HEK293T (cell line): ENCODE measurements at regions not wholly inside any gene's neighbourhood (a gene's known extent, or its start where the extent isn't known, plus 50 kb on each side); places are given as distances from the start of the nearest gene placed in this dataset.

Source experiments
- CTCF ChIA-PET: fragments of 350-600 bp; formaldehyde crosslinking; extraction: SDS; loops from one replicate; lab custom pipeline; 2021; ENCODE audit warnings: antibody characterized with exemption, inconsistent platforms; lab: Yijun Ruan, JAX
- POLR2A ChIA-PET: fragments of 350-600 bp; formaldehyde crosslinking; extraction: SDS; loops from one replicate; lab custom pipeline; 2020; ENCODE audit warnings: antibody characterized with exemption, inconsistent platforms; lab: Yijun Ruan, JAX
- DNase-seq: peaks from one replicate; pipeline ENCODE4 v3.0.0; 2012; ENCODE audit warnings: mixed read lengths; ENCODE audit errors: extremely low spot score
- ARNT ChIP-seq: fragments of 450-650 bp; IDR thresholded peaks from 2 replicates; pipeline ENCODE4 v1.6.1; 2017; ENCODE audit warnings: mild to moderate bottlenecking
- BHLHE40 ChIP-seq: fragments of 450-650 bp; IDR thresholded peaks from 2 replicates; pipeline ENCODE4 v1.6.1; 2016; ENCODE audit warnings: mild to moderate bottlenecking, moderate library complexity, borderline replicate concordance
- CTBP1 ChIP-seq: fragments of 450-650 bp; IDR thresholded peaks from 2 replicates; pipeline ENCODE4 v1.6.1; 2016; ENCODE audit warnings: borderline replicate concordance
- ELF4 ChIP-seq: fragments of 450-650 bp; IDR thresholded peaks from 2 replicates; pipeline ENCODE4 v1.6.1; 2017; ENCODE audit warnings: antibody characterized with exemption
- FOXA1 ChIP-seq: fragments of 450-650 bp; IDR thresholded peaks from 2 replicates; pipeline ENCODE4 v1.6.1; 2016; ENCODE audit warnings: mild to moderate bottlenecking
- FOXK2 ChIP-seq: fragments of 450-650 bp; IDR thresholded peaks from 2 replicates; pipeline ENCODE4 v1.6.1; 2016; ENCODE audit warnings: mild to moderate bottlenecking
- FOXM1 ChIP-seq: fragments of 450-650 bp; IDR thresholded peaks from 2 replicates; pipeline ENCODE4 v1.6.1; 2017; ENCODE audit warnings: mild to moderate bottlenecking, borderline replicate concordance
- HDGF ChIP-seq: fragments of 450-650 bp; IDR thresholded peaks from 2 replicates; pipeline ENCODE4 v1.6.1; 2017; ENCODE audit warnings: antibody characterized with exemption, borderline replicate concordance
- L3MBTL2 ChIP-seq: fragments of 450-650 bp; conservative IDR thresholded peaks from 2 replicates; pipeline ENCODE4 v1.6.1; 2016; ENCODE audit warnings: mild to moderate bottlenecking
- LEF1 ChIP-seq: fragments of 450-650 bp; IDR thresholded peaks from 2 replicates; pipeline ENCODE4 v1.6.1; 2017; ENCODE audit warnings: mild to moderate bottlenecking, borderline replicate concordance
- NFRKB ChIP-seq: fragments of 450-650 bp; IDR thresholded peaks from 2 replicates; pipeline ENCODE4 v1.6.1; 2016; ENCODE audit warnings: mild to moderate bottlenecking, moderate library complexity
- PKNOX1 ChIP-seq: fragments of 450-650 bp; IDR thresholded peaks from 2 replicates; pipeline ENCODE4 v1.6.1; 2016
- SP1 ChIP-seq: fragments of 450-650 bp; IDR thresholded peaks from 2 replicates; pipeline ENCODE4 v1.6.1; 2017
- SUZ12 ChIP-seq: fragments of 450-650 bp; IDR thresholded peaks from 2 replicates; pipeline ENCODE4 v1.6.1; 2016; ENCODE audit warnings: mild to moderate bottlenecking
- TARDBP ChIP-seq: fragments of 450-650 bp; IDR thresholded peaks from 2 replicates; pipeline ENCODE4 v1.6.1; 2016
- ZNF384 ChIP-seq: fragments of 450-650 bp; IDR thresholded peaks from 2 replicates; pipeline ENCODE4 v1.6.1; 2016

- ChIA-PET POLR2A (no interaction called here), CTCF (no interaction called here)
- no peak for TF ChIP-seq ARNT
- no peak for TF ChIP-seq TARDBP
- TF ChIP-seq SUZ12: no peak
- DNase-seq: no peak
Measured at GRCh38 chr2:172162739-172163336, 60.1 kb upstream of the DLX2 start.

DNA sequence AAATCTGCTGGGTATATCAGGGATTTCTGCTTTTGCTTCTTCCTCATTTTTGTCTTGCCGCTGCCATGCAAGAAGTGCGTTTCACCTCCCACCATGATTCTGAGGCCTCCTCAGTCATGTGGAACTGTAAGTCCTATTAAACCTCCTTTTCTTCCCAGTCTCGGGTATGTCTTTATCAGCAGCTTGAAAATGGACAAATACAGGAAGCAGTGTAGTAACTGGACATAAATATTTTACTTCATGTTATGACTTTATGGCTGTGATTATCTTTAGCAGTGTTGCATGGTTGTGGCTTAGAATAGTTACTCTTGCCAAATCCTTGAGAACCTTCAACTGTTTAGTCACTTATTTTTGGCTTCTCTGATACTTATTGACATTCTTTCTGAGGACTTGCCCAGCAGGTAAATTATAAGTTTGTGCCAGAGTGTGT lies 66.2 kb upstream of the DLX2 start:
- POLR2A ChIA-PET: no interaction called here
- TF ChIP-seq NFRKB (no peak), L3MBTL2 (no peak), ZNF384 (no peak), LEF1 (no peak), FOXK2 (no peak), SUZ12 (no peak), BHLHE40 (no peak), SP1 (no peak), HDGF (no peak)
- no peak for DNase-seq
- CTCF ChIA-PET: no interaction called here

DNA sequence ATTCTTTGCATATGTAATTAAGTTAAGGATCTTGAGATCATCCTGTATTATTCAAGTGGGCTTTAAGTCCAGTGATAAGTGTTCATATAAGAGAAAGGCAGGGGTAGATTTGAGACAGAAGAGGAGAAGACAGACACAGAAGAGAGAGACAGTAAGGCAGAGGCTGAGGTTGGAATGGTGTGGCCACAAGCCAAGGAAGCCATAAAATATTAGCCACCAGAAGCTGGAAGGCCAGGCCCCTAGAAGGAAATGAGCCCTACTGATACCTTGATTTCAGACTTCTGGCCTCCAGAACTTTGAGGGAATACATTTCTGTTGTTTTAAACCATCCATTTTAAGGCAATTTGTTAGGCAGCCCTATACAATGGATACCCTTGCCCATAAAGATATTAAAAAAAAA lies 66.9 kb upstream of the DLX2 start:
- no peak for TF ChIP-seq PKNOX1
- no peak for TF ChIP-seq ELF4
- no peak for TF ChIP-seq CTBP1
- no peak for TF ChIP-seq SP1
- TF ChIP-seq BHLHE40: no peak
- no peak for TF ChIP-seq HDGF
- TF ChIP-seq L3MBTL2: no peak
- no peak for TF ChIP-seq SUZ12
- TF ChIP-seq FOXM1: no peak
- no peak for TF ChIP-seq FOXK2
- no peak for TF ChIP-seq TARDBP
- TF ChIP-seq LEF1: no peak
- no peak for TF ChIP-seq ZNF384
- no peak for TF ChIP-seq NFRKB
- TF ChIP-seq ARNT: no peak
- no peak for TF ChIP-seq FOXA1
- ChIA-PET POLR2A (no interaction called here), CTCF (no interaction called here)
- no peak for DNase-seq

GRCh38 chr2:172172513-172173173 lies 69.9 kb upstream of the DLX2 start:
- CTCF ChIA-PET: interaction anchor here (0.6 to 3.4 kb wide), 12 partner anchors 9 to 574 kb away, joined by 3 to 29 read pairs (median 4); no protein-coding TSS in a partner anchor
- TF ChIP-seq LEF1 (no peak), SP1 (no peak), FOXM1 (no peak), CTBP1 (no peak), HDGF (no peak), NFRKB (no peak), BHLHE40 (no peak), SUZ12 (no peak), TARDBP (no peak), FOXA1 (no peak)
- DNase-seq: peak; percentile 87
- POLR2A ChIA-PET: interaction anchor here (0.8 kb wide), 1 partner anchor 289 kb away, joined by 5 read pairs; no protein-coding TSS in a partner anchor

- ChIA-PET POLR2A (no interaction called here), CTCF (interaction anchor here (0.6 to 3.4 kb wide), 10 partner anchors 8 to 292 kb away, joined by 3 to 29 read pairs (median 4); no protein-coding TSS in a partner anchor)
- TF ChIP-seq TARDBP (no peak), ELF4 (no peak), SUZ12 (no peak), LEF1 (no peak), ARNT (no peak), NFRKB (no peak), BHLHE40 (no peak), ZNF384 (no peak), L3MBTL2 (no peak), PKNOX1 (no peak), FOXM1 (no peak), CTBP1 (no peak), SP1 (no peak), FOXK2 (no peak), FOXA1 (no peak), HDGF (no peak)
- no peak for DNase-seq
Measured at GRCh38 chr2:172173174-172173706, 70.5 kb upstream of the DLX2 start.

- TF ChIP-seq SP1 (no peak), ZNF384 (no peak), FOXM1 (no peak), PKNOX1 (no peak), SUZ12 (no peak), CTBP1 (no peak), FOXA1 (no peak), NFRKB (no peak), ARNT (no peak), ELF4 (no peak), FOXK2 (no peak), BHLHE40 (no peak), LEF1 (no peak), HDGF (no peak), L3MBTL2 (no peak), TARDBP (no peak)
- ChIA-PET POLR2A (no interaction called here), CTCF (interaction anchor here (0.8 kb wide), 1 partner anchor 284 kb away, joined by 4 read pairs; no protein-coding TSS in a partner anchor)
- no peak for DNase-seq
Measured at GRCh38 chr2:172177581-172177980, 74.9 kb upstream of the DLX2 start.
